KOPT-K1 (cell line): ENCODE measurements at regions not wholly inside any gene's neighbourhood (a gene's known extent, or its start where the extent isn't known, plus 50 kb on each side); places are given as distances from the start of the nearest gene placed in this dataset.

Experiments
- H3K27ac ChIP-seq: fragments of 200-600 bp; sonication (generic); 2 replicates; pipeline ENCODE4 v1.5.1; 2016; ENCODE audit warnings: antibody characterized with exemption, mild to moderate bottlenecking, low read depth, low read length; ENCODE audit not compliant: poor library complexity, severe bottlenecking
- H3K36me3 ChIP-seq: fragments of 200-600 bp; sonication (generic); 2 replicates; pipeline ENCODE4 v1.5.1; 2017; ENCODE audit warnings: antibody characterized with exemption, mild to moderate bottlenecking, low read length, moderate library complexity; ENCODE audit not compliant: insufficient read depth
- H3K9me3 ChIP-seq: fragments of 200-600 bp; sonication (generic); 2 replicates; pipeline ENCODE4 v1.5.1; 2017; ENCODE audit warnings: antibody characterized with exemption, low read length, mild to moderate bottlenecking; ENCODE audit not compliant: insufficient read depth, poor library complexity, severe bottlenecking

- H3K27ac ChIP-seq = no peak overlapping the region
- H3K9me3 ChIP-seq = peaks cover 8% of the 10 kb centered on the region
- no peaks in the 10 kb centered on the region for H3K36me3 ChIP-seq
These were observed 206.1 kb downstream of the HAUS1 start for GRCh38 chr18:46310258-46310657.

- no peaks in the 10 kb centered on the region for H3K36me3 ChIP-seq
- H3K27ac ChIP-seq = no peak overlapping the region
- peaks cover 8% of the 10 kb centered on the region for H3K9me3 ChIP-seq
These were observed 206.6 kb downstream of the HAUS1 start for GRCh38 chr18:46310675-46311345.

- H3K36me3 ChIP-seq = no peaks in the 10 kb centered on the region
- H3K27ac ChIP-seq = no peak overlapping the region
- peaks cover 8% of the 10 kb centered on the region for H3K9me3 ChIP-seq
These were observed 207.3 kb downstream of the HAUS1 start for GRCh38 chr18:46311491-46311890.

GRCh38 chr18:46312221-46312620, 208.0 kb downstream of the HAUS1 start:
- no peaks in the 10 kb centered on the region for H3K36me3 ChIP-seq
- peaks cover 6% of the 10 kb centered on the region for H3K9me3 ChIP-seq
- H3K27ac ChIP-seq = no peak overlapping the region

- no peak overlapping the region for H3K27ac ChIP-seq
- H3K9me3 ChIP-seq = no peaks in the 10 kb centered on the region
- no peaks in the 10 kb centered on the region for H3K36me3 ChIP-seq
These were observed 209.3 kb downstream of the HAUS1 start for GRCh38 chr18:46313521-46313920.

GRCh38 chr18:46314011-46314410, 209.8 kb downstream of the HAUS1 start:
- no peaks in the 10 kb centered on the region for H3K36me3 ChIP-seq
- no peaks in the 10 kb centered on the region for H3K9me3 ChIP-seq

GRCh38 chr18:46315161-46315560, 211.0 kb downstream of the HAUS1 start:
- Histone ChIP-seq H3K27ac (no peak overlapping the region), H3K9me3 (no peaks in the 10 kb centered on the region), H3K36me3 (no peaks in the 10 kb centered on the region)

More at GRCh38 chr18:46314011-46314410, 209.8 kb downstream of the HAUS1 start:
- H3K27ac ChIP-seq = no peak overlapping the region

- H3K36me3 ChIP-seq = no peaks in the 10 kb centered on the region
These were observed 214.2 kb downstream of the HAUS1 start for GRCh38 chr18:46318356-46318755.

GRCh38 chr18:46319783-46320182, 215.6 kb downstream of the HAUS1 start:
- no peaks in the 10 kb centered on the region for H3K9me3 ChIP-seq
- H3K36me3 ChIP-seq = no peaks in the 10 kb centered on the region
- no peak overlapping the region for H3K27ac ChIP-seq

More at GRCh38 chr18:46318356-46318755, 214.2 kb downstream of the HAUS1 start:
- H3K9me3 ChIP-seq = no peaks in the 10 kb centered on the region
- H3K27ac ChIP-seq = no peak overlapping the region

- Histone ChIP-seq H3K9me3 (no peaks in the 10 kb centered on the region), H3K36me3 (no peaks in the 10 kb centered on the region), H3K27ac (no peak overlapping the region)
These were observed 216.1 kb downstream of the HAUS1 start for GRCh38 chr18:46320297-46320696.

GRCh38 chr18:46320928-46321711, 216.9 kb downstream of the HAUS1 start:
- no peaks in the 10 kb centered on the region for H3K36me3 ChIP-seq
- H3K9me3 ChIP-seq = no peaks in the 10 kb centered on the region
- H3K27ac ChIP-seq = no peak overlapping the region

GRCh38 chr18:46321955-46322354, 217.8 kb downstream of the HAUS1 start:
- Histone ChIP-seq H3K36me3 (no peaks in the 10 kb centered on the region), H3K9me3 (no peaks in the 10 kb centered on the region), H3K27ac (no peak overlapping the region)

- no peak overlapping the region for H3K27ac ChIP-seq
- no peaks in the 10 kb centered on the region for H3K36me3 ChIP-seq
- no peaks in the 10 kb centered on the region for H3K9me3 ChIP-seq
These were observed 218.3 kb downstream of the HAUS1 start for GRCh38 chr18:46322411-46322891.

GRCh38 chr18:46322941-46323340, 218.8 kb downstream of the HAUS1 start:
- no peaks in the 10 kb centered on the region for H3K36me3 ChIP-seq
- no peaks in the 10 kb centered on the region for H3K9me3 ChIP-seq
- no peak overlapping the region for H3K27ac ChIP-seq

GRCh38 chr18:46324087-46324955, 220.1 kb downstream of the HAUS1 start:
- no peaks in the 10 kb centered on the region for H3K36me3 ChIP-seq

More at GRCh38 chr18:46324087-46324955, 220.1 kb downstream of the HAUS1 start:
- Histone ChIP-seq H3K9me3 (no peaks in the 10 kb centered on the region), H3K27ac (no peak overlapping the region)
